GM21367 (cell line): ENCODE measurements at regions not wholly inside any gene's neighbourhood (a gene's known extent, or its start where the extent isn't known, plus 50 kb on each side); places are given as distances from the start of the nearest gene placed in this dataset.

ENCODE experiments used
- ATAC-seq: cut with Tn5 transposase; IDR thresholded peaks from one replicate; pipeline ENCODE4 v1.9.1; 2021; ENCODE audit not compliant: unreplicated experiment

DNA sequence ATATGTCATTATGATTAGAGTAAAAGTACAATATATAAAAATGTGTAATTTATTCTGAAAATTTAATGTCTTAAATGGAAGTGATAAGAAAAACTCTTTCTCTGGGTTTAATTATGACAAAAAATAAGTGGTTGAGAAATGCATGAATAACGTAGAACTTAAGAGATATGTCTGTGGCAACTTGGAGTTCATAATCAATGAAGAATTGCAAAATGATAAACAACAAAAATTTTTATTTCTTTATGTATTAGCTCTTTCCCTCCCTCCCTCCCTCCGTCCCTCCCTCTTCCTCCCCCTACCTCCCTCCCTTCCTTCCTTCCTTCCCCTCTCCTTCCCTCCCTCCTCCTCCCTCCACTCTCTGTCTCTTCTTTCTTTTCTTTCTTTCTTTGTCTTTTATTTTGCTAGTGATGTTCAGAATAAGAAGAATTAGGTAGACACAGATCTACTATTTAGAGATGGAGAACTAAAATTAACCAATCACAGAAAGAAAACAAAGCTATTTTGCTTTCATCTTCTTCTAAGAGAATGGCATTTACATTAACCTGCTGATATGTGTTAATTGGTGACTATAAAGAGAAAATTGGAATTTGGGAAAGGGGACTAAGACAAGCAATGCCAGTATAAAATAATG, 96.3 kb upstream of the PDC start:
- no peak for ATAC-seq

DNA sequence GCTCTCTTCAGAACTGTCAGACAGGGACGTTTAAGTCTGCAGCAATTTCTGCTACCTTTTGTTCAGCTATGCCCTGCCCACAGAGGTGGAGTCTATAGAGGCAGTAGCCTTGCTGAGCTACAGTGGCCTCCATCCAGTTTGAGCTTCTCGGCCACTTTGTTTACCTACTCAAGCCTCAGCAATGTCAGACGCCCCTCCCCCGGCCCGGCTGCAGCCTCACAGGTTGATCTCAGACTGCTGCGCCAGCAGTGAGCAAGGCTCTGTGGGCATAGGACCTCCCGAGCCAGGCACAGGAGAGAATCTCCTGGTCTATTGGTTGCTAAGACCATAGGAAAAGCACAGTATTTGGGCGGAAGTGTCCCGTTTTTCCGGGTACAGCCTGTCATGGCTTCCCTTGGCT, 89.9 kb upstream of the PDC start:
- ATAC-seq = no peak

DNA sequence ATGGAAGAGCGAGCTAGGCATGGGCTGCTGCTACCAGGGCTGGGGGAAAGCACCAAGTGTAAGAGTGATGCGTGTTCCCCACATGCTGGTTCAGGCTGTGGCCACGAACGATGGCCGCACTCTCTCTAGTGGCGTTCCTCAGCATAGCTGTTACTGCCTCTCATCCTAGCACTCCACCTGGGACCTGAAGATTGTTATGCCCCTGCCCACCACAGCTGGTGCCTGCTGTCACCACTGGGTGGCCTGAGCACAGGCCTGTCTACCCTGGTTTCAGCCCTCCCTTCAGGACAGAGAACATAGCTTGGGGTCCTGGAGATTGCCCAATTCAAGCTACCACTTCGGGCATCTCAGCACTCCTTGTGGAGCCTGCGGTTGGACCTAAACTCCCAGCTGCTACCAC, 80.1 kb upstream of the PDC start:
- ATAC-seq = no peak

- ATAC-seq = no peak
These were observed 79.6 kb upstream of the PDC start for GRCh38 chr1:186540521-186540920.

DNA sequence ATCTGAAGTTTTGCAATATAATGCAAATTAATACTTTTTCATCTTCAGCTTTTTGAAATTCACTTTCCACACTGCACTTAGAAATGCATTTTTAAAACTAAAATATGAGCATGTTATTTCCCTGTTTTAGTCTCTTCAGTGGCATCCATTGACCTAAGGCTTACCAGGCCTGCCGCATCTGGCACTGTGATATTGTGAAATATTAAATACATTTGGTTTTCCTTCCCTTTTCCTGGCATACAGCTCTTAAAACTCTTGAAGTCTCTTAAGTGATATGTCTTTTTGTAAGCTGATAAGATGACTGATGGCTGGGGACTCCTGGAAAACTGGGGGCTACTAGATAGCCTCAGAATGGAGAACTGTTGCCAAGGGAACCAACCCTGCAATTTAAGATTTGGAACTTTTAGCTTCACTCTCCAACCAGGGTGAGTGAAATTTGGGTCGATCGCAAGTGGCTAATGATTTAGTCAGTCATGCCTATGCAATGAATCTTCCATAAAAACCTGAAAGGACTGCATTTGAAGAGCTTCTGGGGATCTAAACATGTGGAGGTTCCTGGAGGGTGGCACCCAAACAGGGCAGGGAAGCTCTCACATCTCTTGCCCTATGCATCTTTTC, 75.5 kb upstream of the PDC start:
- ATAC-seq = no peak

DNA sequence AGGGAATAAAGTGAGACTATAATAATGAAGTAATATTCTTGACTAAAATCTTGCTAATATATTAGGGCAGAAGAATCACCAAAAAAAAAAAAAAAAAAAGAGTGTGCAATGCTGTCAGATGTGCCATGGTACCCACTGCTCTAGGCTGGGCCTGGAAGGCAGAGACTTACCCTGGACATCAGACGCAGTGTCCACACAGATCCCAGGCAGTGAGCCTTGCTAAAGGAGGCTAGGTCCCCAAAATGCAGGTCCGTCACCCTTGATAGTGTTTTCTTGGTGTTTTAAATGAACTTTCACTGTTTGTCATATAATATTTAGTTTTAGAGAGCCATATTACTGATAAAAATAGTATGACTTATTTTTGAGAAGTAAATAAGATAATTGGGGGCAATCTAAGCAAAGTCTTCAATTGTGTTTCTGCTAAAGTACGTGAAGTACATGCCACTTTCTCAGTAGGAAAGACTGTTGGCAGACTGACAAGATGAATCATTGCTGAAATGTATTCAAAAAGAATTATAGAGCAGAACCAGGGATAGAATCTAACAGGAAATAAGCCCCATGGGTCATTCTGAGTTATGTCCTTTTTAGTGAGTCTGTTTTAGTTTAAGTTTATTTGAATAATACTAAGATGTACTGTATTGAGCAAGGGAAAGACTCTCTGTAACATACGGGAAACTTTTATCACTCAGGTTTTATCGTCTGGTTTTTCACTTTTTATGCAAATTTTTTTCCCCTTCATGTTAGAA, 74.6 kb upstream of the PDC start:
- ATAC-seq = no peak

DNA sequence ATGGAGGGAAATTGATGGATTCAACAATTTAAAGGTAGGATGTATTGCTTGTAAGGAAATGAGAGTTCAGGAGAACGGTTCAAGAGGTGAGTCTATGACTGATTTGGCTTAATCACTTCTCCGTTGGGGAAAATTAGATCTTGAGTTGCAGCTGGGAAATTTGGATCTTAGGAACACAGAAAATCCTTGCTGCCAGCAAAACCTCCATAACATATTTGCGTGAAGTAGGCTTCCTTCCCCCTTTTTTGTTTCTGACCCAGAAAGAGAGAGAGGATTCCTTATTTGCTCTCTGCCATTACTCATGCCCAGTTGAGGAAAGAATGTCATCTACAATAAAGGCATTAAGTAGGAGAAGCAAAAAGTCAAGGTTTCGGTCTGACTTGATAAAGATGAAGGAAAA, 73.5 kb upstream of the PDC start:
- no peak for ATAC-seq

GRCh38 chr1:186532466-186532865, 71.6 kb upstream of the PDC start:
- no peak for ATAC-seq

GRCh38 chr1:186531561-186532165, 70.7 kb upstream of the PDC start:
- no peak for ATAC-seq

DNA sequence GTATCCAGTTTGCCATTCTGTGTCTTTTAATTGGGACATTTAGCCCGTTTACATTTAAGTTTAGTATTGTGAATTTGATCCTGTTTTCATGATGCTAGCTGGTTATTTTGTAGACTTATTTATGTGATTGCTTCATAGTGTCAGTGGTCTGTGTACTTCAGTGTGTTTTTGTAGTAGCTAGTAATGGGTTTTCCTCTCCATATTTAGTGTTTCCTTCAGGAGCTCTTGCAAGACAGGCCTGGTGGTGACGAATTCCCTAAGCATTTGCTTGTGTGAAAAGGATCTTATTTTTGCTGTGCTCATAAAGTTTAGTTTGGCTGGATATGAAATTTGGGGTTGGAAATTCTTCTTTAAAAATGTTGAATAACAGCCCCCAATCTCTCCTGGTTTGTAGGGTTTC, 69.2 kb upstream of the PDC start:
- no peak for ATAC-seq

GRCh38 chr1:186519982-186520381, 59.1 kb upstream of the PDC start:
- ATAC-seq = no peak

DNA sequence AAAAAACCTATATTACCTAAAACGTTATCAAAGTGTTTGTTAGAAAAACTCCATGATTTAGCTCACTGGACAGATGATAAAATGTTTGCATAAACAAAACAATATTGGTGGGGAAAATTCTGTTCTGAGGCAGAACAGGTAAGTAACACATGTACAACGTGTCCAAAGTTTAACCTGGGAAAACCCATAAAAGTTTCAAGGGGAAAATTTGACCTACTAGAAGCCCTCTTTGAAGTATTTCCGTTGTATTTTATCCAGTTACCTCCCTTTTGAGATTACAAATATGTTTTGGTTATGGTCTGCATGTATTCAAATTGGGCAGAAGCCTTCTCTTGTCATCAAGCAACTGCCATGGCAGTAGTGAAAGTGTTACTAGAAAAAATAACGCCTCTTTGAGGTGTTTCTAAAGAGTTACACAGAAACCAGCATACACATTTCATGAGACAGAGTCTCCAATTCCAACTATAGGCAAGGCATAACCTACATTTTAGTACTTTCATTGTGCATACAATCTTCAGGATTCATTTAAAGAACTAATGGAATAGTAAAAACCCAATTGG, 58.0 kb upstream of the PDC start:
- ATAC-seq = peak; percentile 65

GRCh38 chr1:186518395-186518794, 57.5 kb upstream of the PDC start:
- ATAC-seq = no peak

DNA sequence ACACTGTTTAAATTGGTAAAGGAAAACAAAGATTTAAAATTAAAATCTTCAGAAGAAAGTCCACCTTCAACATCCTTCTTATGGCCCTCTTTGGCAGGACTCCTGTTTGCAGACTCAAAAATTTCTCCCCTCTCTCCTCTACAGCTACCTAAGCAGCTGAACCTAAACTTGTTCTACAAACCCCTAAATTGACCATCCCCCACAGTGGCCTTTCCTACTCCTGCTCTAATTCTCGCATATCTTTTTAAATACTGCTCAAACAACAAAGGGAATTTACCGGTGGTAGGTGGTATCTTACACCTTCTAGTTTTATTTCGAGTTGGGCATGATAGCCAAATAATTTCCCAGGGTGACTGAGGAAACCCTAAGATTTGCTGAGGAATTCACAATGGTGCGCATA, 53.5 kb upstream of the PDC start:
- ATAC-seq = no peak

- no peak for ATAC-seq
These were observed 52.6 kb upstream of the PDC start for GRCh38 chr1:186513526-186513925.

- no peak for ATAC-seq
These were observed 52.0 kb upstream of the PDC start for GRCh38 chr1:186512698-186513457.

GRCh38 chr1:186511761-186512637, 51.1 kb upstream of the PDC start:
- ATAC-seq = peak; percentile 83
